ENCODE measurements at regions not wholly inside any gene's neighbourhood (a gene's known extent, or its start where the extent isn't known, plus 50 kb on each side); places are given as distances from the start of the nearest gene placed in this dataset.

- DNase-seq (ENCODE audit: low spot score), result no peak
These were observed 770.4 kb downstream of the TNS3 start for GRCh38 chr7:46811529-46811928.

- no peak for DNase-seq (ENCODE audit: low spot score)
These were observed 770.9 kb downstream of the TNS3 start for GRCh38 chr7:46810986-46811385.

GRCh38 chr7:46809886-46810285, 772.0 kb downstream of the TNS3 start:
- no peak for DNase-seq (ENCODE audit: low spot score)

- DNase-seq (ENCODE audit: low spot score), result no peak
These were observed 775.1 kb downstream of the TNS3 start for GRCh38 chr7:46806856-46807255.

- DNase-seq (ENCODE audit: low spot score), result no peak
These were observed 779.4 kb downstream of the TNS3 start for GRCh38 chr7:46802479-46802878.

- no peak for DNase-seq (ENCODE audit: low spot score)
These were observed 790.7 kb downstream of the TNS3 start for GRCh38 chr7:46791188-46791587.

- DNase-seq (ENCODE audit: low spot score), result no peak
These were observed 794.9 kb downstream of the TNS3 start for GRCh38 chr7:46786995-46787394.

GRCh38 chr7:46786221-46786954, 795.5 kb downstream of the TNS3 start:
- DNase-seq (ENCODE audit: low spot score), result no peak

GRCh38 chr7:46784732-46785131, 797.2 kb downstream of the TNS3 start:
- DNase-seq (ENCODE audit: low spot score), result no peak

GRCh38 chr7:46781901-46782439, 799.9 kb downstream of the TNS3 start:
- no peak for DNase-seq (ENCODE audit: low spot score)

GRCh38 chr7:46776790-46777189, 805.1 kb downstream of the TNS3 start:
- no peak for DNase-seq (ENCODE audit: low spot score)

- DNase-seq (ENCODE audit: low spot score), result no peak
These were observed 806.1 kb downstream of the TNS3 start for GRCh38 chr7:46775776-46776175.

- DNase-seq (ENCODE audit: low spot score), result no peak
These were observed 806.9 kb downstream of the TNS3 start for GRCh38 chr7:46775020-46775419.

GRCh38 chr7:46774515-46774914, 807.4 kb downstream of the TNS3 start:
- no peak for DNase-seq (ENCODE audit: low spot score)

GRCh38 chr7:46772776-46773175, 809.1 kb downstream of the TNS3 start:
- no peak for DNase-seq (ENCODE audit: low spot score)

GRCh38 chr7:46767071-46767470, 814.8 kb downstream of the TNS3 start:
- no peak for DNase-seq (ENCODE audit: low spot score)

GRCh38 chr7:46764100-46764936, 817.6 kb downstream of the TNS3 start:
- no peak for DNase-seq (ENCODE audit: low spot score)

GRCh38 chr7:46763344-46763743, 818.6 kb downstream of the TNS3 start:
- DNase-seq (ENCODE audit: low spot score), result no peak

- DNase-seq (ENCODE audit: low spot score), result no peak
These were observed 822.0 kb downstream of the TNS3 start for GRCh38 chr7:46759711-46760480.

- no peak for DNase-seq (ENCODE audit: low spot score)
These were observed 824.9 kb downstream of the TNS3 start for GRCh38 chr7:46756996-46757395.

GRCh38 chr7:46756256-46756655, 825.7 kb downstream of the TNS3 start:
- DNase-seq (ENCODE audit: low spot score), result no peak

All from globus pallidus (tissue), 1 donor.